ENCODE measurements at regions not wholly inside any gene's neighbourhood (a gene's known extent, or its start where the extent isn't known, plus 50 kb on each side); places are given as distances from the start of the nearest gene placed in this dataset.
"Not testable (repeated sequence)": the region's sequence is repeated elsewhere in the genome, so short reads cannot be mapped to it uniquely, and the experiment has no call there.

DNA sequence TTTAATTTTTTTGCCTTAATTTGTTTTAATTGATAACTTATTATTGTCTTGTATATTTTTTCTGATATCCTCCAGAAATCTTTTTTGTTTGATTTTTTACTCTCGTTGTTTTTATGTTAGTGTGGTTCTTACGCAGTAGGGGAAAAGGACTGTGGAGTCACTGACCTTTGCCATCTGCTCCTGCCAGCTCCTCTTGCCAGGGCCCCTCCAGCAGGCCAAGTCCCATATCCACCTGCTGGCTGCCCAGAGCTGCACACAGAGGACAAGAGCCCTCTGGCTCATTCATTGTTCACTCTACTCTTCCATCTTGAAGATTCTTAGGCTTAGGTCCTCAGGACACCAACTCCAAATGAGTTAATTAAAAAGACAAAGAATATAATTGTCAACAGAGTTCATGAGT, 316.4 kb upstream of the DUSP10 start:
- no peak for DNase-seq

DNA sequence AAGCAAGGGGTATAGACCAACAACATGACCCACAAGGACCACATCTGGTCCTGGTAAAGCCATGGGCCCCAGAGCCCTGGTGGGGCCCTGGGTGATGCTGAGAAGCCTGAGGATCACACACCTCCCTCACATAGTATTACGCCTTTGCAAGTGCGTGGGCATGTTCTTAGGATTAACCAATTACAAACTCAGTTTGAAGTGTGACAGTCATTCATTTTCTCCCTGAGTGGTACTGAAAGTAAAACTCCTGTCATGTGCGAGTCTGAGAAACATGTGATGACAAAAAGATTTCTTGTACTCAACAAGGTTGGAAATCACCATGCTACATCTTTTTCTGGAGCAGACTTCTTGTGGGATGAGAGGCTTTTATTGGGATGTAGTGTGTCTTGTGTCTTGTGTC, 315.3 kb upstream of the DUSP10 start:
- DNase-seq = no peak

DNA sequence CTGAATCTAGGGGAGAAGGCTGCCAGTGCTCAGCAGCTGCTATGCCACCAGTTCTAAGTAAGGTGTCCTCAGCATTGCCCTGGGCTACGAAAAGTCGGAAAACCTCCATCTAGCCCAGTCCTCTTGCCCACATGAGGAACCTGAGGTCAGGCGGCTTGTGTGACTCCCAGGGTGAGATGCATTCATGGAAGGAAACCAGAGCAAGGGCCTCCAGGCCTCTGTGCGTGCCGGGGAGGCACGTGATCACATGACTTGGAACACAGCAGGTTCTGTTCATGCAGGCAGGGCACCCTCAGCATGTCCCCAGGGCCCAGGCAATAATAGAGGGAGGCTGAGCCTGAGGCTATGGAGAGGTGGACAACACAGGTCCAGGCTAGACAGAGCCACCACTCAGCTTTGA, 312.5 kb upstream of the DUSP10 start:
- DNase-seq = no peak

DNA sequence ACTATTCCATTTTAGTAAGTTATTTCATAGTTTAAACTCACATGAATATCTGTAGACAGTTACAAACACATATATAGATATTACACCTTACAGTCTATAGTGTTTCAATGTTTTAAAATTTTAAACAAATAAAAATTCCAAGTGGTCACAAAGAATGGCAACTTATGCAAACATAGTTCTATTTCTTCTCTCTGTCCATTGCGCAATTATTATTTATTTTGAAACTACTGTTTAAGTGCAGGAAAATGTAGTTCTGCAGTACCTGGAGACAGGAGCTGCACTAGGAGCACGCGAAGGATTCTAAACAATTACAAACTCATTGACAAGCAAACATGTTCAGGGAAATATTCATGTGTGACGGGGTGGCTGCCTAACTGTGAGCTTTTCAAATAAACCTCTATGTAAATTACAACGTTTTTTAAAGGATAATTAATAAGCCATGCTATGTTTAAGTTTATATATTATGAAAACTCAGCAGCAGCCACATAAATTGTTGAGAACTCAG, 312.0 kb upstream of the DUSP10 start:
- DNase-seq = no peak

DNA sequence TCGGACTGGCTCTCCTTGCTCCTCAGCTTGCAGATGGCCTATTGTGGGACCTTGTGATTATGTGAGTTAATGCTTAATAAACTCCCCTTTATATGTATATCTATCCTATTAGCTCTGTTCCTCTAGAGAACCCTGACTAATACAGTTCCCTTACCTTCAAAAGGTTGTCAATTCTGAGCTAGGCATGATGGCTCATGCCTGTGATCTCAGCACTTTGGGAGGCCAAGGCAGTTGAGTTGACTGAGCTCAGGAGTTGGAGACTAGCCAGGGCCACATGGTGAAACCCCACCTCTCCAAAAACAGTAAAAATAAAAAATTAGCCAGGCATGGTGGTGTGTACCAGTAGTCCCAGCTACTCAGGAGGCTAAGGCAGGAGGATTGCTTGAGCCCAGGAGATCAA, 309.4 kb upstream of the DUSP10 start:
- not testable (repeated sequence) for DNase-seq

DNA sequence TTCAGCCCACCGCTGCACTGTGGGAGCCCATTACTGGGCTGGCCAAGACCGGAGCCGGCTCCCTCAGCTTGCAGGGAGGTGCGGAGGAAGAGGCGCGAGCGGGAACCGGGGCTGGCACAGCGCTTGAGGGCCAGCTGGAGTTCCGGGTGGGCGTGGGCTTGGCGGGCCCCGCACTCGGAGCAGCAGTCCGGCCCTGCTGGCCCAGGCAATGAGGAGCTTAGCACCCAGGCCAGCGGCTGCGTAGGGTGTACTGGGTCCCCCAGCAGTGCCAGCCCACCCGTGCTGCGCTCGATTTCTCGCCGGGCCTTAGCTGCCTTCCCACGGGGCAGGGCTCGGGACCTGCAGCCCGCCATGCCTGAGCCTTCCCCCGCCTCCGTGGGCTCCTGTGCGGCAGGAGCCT, 307.8 kb upstream of the DUSP10 start:
- DNase-seq = not testable (repeated sequence)

DNA sequence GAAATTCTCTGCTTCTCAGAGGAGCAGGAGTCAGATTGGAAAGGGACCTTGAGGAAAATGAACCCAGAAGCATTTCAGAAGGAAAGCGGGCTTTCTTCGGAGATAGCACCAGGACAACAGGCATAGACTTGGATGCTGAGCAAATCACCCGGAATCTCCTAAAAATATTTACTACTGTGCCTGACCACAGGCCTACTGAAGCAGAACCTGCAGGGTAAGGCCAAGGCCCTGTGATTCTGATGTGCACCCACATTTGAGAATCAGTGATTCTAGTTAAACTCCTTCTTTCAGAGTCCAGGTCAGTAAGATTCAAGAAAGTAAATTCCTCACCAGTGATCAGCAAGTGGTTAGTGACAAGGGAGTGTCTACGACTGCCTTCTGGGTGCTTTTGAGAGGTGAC, 307.3 kb upstream of the DUSP10 start:
- no peak for DNase-seq

DNA sequence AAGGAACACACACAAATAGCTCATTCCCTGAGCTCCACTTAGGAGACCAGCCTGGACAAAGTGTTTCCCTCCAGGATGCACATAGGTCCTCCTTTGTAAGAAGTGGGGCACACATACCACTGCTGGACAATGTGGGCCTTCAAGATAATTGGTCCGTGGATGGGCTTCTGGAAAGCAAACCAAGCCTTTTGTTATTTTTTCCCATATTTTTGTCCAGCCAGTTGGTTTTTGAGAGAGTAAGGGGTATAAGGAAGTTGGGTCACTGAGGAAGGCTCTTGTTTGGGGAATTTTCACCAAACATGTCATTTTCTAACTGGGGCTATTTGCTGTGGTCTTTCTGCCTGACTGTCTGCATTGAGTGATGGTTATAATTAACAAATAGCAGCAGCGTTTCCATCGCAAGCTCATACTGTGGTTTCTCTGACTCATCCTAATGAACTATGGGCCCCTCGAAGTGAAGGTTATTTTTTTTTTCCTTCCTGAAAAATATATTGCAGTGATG, 306.3 kb upstream of the DUSP10 start:
- DNase-seq = no peak

DNA sequence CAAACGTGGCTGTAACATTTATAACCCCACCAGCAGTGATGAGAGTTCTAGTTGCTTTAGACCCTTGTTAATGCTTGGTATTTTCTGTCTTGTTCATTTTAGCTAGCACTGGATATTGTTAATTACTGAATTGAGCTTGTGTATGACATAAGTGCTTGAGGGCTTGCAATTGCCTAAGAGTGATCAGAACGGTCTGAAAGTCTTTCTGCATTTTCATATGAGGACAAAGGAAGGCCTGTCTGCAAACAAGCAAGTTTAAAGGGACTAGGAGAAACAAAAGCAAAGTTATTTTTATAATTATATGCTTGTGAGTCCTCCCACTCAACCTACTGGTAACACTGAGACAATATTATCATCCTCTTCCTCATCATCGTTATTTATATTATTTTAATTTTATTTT, 305.5 kb upstream of the DUSP10 start:
- DNase-seq = no peak

DNA sequence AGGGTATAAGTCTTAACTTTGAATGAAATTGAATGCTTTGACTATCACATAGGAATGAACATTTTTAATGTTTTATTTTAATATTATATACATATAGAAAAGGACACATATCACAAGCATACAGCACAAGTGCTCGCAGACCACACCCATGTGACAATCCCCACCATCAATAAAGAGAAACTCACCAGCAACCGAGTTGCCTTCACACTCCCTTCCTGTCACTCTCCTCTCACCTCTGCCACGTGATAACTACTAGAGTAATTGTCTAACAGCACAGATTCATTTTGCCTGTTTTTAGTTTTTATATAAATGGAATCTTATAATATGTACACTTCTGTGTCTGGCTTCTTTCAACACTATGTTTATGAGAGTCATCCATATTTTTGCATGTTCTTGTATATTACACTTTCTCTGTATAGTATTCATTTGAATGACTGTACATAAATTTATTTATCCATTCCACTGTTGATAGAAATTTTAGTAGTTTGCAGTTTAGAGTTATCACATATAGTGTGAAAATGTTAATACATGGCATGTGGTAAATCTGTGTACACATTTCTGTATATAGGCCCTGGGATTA, 304.9 kb upstream of the DUSP10 start:
- DNase-seq = no peak

DNA sequence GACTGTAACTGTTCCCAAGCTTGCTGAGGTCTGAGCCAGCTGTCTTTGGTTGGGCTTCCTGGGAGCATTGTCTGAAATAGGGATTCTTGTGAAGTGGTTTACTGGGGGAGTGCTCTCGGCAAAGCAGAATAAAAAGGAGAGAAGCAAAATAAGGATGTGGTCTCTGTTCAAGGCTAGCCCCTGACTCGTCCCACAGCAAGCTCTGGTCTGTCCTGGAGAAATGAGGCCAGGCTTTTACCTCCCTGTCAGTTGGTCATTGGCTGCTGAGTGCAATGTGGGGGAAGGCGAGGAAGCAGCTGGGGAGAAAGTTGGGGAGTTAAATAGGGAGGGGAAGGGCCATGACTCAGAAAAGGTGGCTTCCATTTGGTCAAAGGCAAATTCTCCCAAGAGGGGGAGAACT, 303.9 kb upstream of the DUSP10 start:
- DNase-seq = no peak

DNA sequence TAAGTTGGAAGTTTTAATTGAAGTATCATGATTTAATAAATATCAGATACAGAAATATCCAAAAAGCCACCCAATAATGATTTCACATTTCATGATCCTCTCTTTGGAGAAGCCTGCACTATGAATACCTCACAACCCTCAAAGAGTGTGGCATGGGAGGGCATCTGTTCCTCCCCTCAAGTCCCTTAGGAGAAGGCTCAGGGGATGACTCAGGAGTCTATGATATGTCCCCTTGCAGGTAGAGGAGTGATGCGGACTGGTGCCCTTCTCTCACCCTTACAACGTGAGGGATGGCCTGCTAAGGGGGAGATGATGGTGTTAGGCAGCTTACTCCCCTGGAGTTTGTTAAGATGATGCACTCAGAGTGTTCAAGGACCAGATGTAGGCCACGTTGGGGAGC, 303.3 kb upstream of the DUSP10 start:
- no peak for DNase-seq

DNA sequence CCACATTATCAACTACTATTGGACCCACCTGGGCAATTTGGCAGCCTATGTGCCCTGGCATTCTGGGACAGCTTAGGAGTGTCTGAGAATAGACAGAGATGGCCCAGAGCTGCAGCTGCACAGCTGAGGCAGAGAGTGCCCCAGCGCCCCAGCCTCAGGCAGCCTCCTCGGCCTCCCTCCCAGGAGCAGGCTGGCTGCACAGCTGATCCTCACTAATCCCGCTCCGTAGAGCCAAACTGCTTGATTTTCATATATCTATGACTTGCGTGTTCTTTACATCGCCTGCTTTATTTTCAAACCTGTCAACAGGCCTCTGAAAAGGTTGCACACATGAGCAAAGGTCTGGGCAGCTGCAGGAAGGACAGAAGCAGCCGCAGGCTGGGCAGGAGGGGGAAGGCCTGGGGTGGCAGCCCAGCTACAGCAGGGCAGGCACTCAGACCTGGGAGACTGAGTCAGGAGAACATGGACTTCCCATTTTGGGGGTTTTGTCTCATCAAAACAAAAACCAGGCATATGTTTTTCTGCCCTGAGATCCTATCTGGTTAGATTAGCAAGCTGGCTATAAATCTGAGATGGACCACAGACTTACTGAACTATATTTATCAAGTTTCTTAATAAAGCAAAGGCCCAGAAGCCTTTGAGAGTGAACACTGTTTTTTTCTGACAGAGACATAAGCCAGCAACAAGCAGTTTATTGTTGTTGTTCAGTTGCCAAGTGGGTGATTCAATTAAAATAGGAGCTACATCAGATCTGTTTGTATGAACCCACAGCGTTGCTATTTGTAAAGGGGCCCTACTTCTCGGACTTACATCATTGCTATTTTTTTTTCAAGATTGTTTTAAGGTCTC, 301.8 kb upstream of the DUSP10 start:
- no peak for DNase-seq

DNA sequence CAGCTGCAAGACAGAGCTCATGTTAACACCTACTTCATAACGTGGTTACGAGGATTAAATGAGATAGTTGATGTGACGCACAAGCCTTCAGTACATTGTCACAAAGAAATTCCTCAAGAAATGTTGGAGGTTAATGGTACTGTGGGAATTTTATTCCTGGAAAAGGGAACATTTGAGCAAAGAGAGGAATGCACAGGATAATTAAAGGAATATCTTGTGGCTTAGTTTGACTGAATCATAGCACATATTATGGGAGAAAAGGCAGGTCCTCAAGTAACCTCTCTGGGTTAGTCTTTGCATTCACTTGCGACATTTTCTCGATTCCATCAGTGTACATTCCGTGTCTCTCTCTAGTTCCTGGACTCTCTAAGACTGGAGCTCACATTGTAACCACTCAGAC, 300.2 kb upstream of the DUSP10 start:
- DNase-seq = no peak

DNA sequence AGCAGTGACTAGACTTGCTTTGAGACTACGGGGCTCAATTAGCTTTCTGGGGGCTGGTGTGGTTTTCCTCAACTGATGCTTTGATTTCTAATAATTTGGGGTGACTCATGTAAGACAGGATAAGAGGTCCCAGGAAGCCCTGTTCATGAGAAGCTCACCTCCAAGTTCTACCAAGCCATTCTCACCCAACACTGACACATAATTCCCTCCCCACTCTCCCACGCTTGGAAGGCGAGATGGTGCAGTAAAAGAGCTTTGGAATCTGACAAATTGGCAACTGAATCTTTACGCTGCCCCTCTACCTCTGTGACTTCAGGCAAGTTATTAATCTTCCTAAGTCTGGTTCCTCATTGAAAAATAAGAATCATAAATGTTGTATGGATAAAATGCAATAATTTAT, 299.1 kb upstream of the DUSP10 start:
- no peak for DNase-seq

DNA sequence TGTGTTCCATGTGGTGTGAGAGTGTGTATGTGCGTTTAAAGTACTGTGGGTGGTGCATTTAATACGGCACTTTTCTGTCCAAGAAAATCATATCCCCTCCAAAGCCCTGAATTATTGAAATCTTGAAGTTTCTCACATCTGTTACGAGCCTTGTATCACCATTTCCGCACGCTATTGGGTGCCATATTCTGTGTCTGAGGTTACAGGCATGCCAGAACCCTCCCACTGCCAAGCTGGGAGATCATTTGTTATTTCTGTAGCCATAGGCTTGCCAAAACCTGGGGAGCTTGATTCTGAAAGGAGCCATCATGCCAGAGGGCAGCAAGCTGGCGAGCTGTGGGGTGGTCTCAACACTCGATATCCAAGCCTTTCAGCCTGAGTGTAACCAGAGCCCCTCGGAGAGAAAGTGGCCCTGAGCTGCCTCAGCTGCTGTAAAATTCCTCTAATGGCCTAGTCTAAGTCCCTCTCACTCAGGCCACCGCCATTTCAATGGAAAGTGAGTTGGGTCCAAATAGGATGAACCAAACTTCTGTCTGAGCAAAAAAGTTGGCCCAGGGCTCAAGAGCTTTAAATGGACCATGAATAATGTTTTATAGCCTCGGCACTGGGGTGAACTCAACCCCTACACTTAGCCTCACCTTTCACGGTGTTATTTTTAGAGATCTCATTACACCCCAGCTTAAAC, 298.4 kb upstream of the DUSP10 start:
- DNase-seq = no peak

DNA sequence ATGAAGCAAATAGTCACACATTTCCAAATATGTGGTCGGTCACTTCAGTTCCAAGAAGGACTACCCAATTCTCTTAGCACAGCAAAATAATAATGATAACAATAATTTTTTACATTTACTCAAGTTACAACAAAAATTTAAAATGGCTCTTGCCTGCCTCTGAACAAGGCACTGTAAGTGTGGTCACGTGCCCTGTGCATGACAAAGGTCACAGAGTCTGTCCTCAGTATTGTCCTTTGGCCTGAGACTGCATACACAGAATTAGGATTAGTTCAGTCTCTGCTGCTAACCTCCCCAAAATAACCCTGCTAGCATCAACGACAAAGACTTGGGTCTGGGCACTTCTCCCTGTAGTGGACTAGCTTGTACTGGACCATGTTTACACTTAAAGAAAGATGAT, 297.1 kb upstream of the DUSP10 start:
- no peak for DNase-seq

DNA sequence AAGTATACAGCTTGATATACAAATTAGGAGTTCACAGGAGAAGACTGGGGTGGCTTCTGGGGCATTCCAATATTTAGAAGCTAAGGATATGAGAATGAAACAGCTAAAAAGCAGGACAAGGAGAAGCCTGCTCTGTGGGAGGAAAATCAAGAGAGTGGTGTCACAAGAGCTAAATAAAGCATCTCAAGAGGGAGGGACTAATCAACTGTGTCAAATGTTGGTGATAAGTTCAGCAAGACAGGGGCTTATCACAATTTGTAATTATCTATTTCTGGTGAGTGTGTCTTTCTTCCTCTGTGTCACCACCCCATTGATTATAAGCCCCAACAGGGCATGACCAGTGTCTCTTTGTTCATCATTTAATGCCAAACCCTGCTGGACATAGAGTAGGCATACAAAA, 295.8 kb upstream of the DUSP10 start:
- no peak for DNase-seq

DNA sequence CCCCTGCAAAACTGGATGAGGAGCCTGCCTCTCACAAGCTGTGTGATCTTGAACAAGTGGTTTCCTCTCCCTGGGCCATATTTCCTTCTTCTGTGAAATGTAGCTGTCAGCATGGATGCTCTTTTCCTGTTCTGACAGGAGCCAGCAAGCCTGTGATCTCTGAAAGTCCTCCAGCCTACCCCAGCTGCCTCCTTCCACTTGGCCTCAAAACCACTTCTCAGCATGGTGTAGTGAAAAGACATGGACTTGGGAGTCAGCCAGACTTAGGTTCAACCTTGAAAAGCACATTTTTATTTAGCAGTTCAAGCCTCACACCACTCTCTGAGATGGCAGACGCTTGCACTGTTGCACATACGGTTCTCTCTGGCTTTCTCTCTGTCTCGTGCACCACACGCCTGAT, 292.9 kb upstream of the DUSP10 start:
- DNase-seq = no peak

DNA sequence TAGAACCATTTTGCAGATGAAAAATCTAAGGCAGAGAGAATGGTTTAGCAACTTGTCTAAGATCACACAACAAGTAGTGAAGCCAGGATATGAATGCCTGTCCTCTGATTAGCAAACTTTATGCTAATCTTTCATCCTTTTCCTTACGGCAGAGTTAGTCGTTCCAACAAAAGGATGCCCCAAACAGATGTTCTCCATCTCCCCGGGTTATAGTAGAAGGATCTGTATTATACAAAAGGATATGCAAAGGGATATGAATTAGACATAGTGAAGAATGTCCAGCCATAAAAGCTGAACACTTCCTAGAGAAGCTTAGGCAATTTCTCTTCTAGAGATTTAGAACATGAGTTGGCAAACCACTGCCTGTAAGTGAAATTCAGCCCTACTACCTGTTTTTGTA, 291.6 kb upstream of the DUSP10 start:
- DNase-seq = no peak

DNA sequence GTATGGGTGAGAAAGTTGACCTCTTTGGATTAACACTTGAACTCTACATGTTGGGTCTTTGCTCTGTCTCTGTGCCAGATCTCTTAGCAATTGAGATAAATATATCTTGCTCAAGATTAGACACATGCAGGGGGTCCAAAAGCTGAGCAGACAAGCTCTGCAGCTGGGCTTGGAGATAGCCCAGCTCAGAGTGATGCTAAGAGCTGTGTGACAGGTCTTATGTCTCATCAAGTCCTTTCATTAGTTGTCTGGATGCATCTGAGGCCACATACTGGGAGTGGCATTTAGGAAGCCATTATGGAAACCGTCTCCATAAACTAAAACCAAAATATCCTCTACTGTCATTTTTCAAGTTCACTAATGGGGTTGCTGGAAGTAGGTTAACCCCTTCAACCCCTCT, 289.4 kb upstream of the DUSP10 start:
- no peak for DNase-seq

DNA sequence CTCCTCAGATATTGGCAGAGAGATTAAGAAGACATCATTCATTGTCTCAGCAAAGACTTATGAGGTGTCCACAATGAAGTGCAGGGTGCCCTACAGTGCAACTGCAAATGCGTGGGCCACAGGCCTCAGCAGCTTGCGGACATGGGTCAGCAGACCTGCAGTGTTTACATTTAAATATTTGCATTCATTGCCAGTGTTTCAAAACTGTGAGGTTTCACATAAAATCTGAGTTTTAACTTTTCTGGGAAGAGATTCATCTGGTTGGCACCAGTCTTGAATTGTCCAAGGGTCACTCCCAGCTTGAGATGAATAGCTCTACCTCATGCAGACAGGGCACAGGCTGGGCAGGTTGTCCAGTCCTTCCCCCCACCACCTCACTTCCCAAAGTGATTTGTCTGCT, 286.8 kb upstream of the DUSP10 start:
- no peak for DNase-seq

DNA sequence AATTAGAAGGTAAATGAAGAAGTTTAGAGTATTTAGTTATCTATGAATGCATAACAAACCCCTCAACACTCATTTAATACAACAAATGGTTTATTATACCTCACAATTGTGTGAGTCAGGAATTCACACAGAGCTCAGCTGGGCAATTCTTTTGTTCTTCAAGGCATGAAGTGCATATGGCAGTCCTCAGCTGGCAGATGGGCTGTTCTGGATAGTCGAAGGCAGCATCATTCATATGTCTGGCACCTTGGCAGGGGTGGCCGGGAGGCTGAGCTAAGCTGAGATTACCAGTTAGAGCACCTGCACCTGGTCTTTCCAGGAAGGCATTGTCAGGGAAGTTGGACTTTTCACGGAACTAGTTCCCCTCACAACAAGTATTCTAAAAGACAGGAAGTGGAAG, 286.2 kb upstream of the DUSP10 start:
- DNase-seq = no peak

DNA sequence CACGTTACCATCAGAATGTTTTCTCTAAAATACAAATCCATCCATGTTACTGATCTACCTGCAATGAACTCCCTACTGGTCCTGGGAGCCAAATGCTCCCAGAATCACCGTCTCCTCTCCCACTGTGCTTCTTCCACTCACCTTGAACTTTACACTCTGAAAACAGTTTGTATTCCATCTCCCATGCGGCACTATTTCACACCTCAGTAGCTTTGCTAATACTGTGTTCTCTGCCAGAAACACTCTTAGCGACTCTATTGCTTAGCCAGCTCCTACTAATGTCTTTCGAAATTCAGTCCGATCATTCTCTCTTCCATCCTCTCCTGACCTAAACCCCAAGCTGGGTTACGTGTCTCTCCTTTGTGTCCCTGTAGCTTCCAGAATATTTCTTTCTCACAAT, 284.4 kb upstream of the DUSP10 start:
- no peak for DNase-seq
